ENCODE measurements at regions not wholly inside any gene's neighbourhood (a gene's known extent, or its start where the extent isn't known, plus 50 kb on each side); places are given as distances from the start of the nearest gene placed in this dataset.

DNA sequence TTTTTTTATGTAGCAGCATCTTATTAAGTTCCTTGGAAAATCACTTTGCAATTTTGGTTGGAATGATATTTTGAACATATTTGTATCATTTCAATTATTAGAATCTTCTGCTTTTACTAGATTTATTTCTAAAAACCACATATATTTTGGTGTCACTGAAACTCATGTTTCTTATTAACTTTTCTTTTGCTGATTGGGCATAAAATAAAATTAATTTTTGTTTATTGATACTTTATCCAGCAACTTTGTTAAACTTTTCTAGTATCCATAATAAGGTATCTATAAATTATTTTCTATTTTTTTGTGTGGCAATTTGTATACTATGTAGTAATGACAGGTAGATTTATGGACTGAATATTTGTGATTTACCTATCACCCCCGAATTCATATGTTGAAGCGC is 556.4 kb upstream of the ATXN8OS start:
- H3K9ac ChIP-seq (ENCODE audit: insufficient read depth in 1 of 2, low read depth in 2 of 2, low read length in 2 of 2) = no peak overlapping the region
- FAIRE-seq (no peak), DNase-seq (ENCODE audit: extremely low read depth in 1 of 4, low spot score in 3 of 4) (no peak), ATAC-seq (no peak)
- H3K36me3 ChIP-seq (ENCODE audit: control insufficient read depth, insufficient read depth, low read length) = no peaks in the 10 kb centered on the region
- ChIA-PET POLR2A (no interaction called here), CTCF (ENCODE audit: low intra/inter-chr PET ratio) (no interaction called here)
- in situ Hi-C loops (cut with MboI) = no loop called here
- no peaks in the 10 kb centered on the region for H4K20me1 ChIP-seq (replicated peaks; ENCODE audit: control insufficient read depth, insufficient read depth, low read length)
- H3K4me1 ChIP-seq (replicated peaks in 1 of 2; ENCODE audit: control insufficient read depth in 2 of 2, insufficient read depth in 2 of 2, low read length in 2 of 2) = no peaks in the 10 kb centered on the region
- intact Hi-C loops (cut with micrococcal nuclease) = no loop called here
- no TSS peak for BruUV-seq (replicated peaks)
- TF ChIP-seq ZNF316 (IDR thresholded peaks at IDR 0.05) (peak; percentile 69), FOXA1 (IDR thresholded peaks at IDR 0.05; ENCODE audit: borderline replicate concordance) (no peak)
- TF ChIP-seq, protein P1, sequence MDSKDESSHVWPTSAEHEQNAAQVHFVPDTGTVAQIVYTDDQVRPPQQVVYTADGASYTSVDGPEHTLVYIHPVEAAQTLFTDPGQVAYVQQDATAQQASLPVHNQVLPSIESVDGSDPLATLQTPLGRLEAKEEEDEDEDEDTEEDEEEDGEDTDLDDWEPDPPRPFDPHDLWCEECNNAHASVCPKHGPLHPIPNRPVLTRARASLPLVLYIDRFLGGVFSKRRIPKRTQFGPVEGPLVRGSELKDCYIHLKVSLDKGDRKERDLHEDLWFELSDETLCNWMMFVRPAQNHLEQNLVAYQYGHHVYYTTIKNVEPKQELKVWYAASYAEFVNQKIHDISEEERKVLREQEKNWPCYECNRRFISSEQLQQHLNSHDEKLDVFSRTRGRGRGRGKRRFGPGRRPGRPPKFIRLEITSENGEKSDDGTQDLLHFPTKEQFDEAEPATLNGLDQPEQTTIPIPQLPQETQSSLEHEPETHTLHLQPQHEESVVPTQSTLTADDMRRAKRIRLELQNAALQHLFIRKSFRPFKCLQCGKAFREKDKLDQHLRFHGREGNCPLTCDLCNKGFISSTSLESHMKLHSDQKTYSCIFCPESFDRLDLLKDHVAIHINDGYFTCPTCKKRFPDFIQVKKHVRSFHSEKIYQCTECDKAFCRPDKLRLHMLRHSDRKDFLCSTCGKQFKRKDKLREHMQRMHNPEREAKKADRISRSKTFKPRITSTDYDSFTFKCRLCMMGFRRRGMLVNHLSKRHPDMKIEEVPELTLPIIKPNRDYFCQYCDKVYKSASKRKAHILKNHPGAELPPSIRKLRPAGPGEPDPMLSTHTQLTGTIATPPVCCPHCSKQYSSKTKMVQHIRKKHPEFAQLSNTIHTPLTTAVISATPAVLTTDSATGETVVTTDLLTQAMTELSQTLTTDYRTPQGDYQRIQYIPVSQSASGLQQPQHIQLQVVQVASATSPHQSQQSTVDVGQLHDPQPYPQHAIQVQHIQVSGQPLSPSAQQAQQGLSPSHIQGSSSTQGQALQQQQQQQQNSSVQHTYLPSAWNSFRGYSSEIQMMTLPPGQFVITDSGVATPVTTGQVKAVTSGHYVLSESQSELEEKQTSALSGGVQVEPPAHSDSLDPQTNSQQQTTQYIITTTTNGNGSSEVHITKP (IDR thresholded peaks at IDR 0.05; ENCODE audit: partially characterized antibody) = no peak
- TF ChIP-seq, protein P2, sequence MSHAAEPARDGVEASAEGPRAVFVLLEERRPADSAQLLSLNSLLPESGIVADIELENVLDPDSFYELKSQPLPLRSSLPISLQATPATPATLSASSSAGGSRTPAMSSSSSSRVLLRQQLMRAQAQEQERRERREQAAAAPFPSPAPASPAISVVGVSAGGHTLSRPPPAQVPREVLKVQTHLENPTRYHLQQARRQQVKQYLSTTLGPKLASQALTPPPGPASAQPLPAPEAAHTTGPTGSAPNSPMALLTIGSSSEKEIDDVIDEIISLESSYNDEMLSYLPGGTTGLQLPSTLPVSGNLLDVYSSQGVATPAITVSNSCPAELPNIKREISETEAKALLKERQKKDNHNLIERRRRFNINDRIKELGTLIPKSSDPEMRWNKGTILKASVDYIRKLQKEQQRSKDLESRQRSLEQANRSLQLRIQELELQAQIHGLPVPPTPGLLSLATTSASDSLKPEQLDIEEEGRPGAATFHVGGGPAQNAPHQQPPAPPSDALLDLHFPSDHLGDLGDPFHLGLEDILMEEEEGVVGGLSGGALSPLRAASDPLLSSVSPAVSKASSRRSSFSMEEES (CRISPR knock-in tag; IDR thresholded peaks at IDR 0.05) = no peak
- no peak overlapping the region for H3K4me2 ChIP-seq (ENCODE audit: insufficient read depth, low read length)
- H3K27me3 ChIP-seq (ENCODE audit: control insufficient read depth in 2 of 2, insufficient read depth in 2 of 2, low read length in 2 of 2) = no peaks in the 10 kb centered on the region
- no peaks in the 10 kb centered on the region for H3K79me2 ChIP-seq (ENCODE audit: control insufficient read depth, insufficient read depth, low read length)
- H3K27ac ChIP-seq (ENCODE audit: extremely low read depth, low read depth, low read length) = no peak overlapping the region
- H3K4me3 ChIP-seq = no peak overlapping the region
- no peaks in the 10 kb centered on the region for H3K9me1 ChIP-seq (ENCODE audit: control insufficient read depth, insufficient read depth, low read length)
- 31% methylated on average over 2 of the region's 2 CpGs for WGBS (ENCODE audit: insufficient coverage, low coverage, missing lambda C conversion rate)
- H3K9me3 ChIP-seq (replicated peaks; ENCODE audit: control insufficient read depth, insufficient read depth, low read depth, low read length) = no peaks in the 10 kb centered on the region
- no peak overlapping the region for H2AFZ ChIP-seq (ENCODE audit: low read depth, low read length)

All from K562 (cell line).